Stimulated activated CD4-positive, alpha-beta T cell treated with anti-CD3 and anti-CD28 coated beads, Interleukin-1b, Interleukin-23, amount 100 ng/mL, for 24 hours (primary cell): ENCODE measurements at regions not wholly inside any gene's neighbourhood (a gene's known extent, or its start where the extent isn't known, plus 50 kb on each side); places are given as distances from the start of the nearest gene placed in this dataset.

Experiments used
- DNase-seq, 4 experiments: peaks; one replicate each; pipeline ENCODE4 v3.0.0-alpha.2; 2020; ENCODE audit warnings: low read depth in 4 of 4, low spot score in 1 of 4

DNA sequence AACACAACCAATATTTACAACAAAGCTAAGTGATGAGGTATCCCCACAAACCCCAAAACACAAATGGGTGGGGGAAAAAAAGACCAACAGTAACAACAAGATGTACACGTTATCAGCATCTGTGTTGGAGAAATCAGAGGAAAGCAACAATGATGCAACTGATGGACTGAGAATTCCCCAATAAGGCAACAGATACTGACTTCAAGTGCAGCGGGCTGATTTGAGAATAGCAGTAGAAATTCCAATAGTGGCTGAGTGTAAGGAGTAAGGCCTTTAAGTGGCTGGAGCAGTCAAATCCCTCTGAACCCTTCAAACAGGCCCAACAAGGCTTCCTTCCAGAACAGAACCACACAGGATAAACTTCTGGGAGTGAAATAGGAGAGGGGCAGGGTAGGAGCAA, 97.6 kb downstream of the TM2D1 start:
- no peak for DNase-seq

GRCh38 chr1:61626816-61627215, 98.1 kb downstream of the TM2D1 start:
- no peak for DNase-seq

DNA sequence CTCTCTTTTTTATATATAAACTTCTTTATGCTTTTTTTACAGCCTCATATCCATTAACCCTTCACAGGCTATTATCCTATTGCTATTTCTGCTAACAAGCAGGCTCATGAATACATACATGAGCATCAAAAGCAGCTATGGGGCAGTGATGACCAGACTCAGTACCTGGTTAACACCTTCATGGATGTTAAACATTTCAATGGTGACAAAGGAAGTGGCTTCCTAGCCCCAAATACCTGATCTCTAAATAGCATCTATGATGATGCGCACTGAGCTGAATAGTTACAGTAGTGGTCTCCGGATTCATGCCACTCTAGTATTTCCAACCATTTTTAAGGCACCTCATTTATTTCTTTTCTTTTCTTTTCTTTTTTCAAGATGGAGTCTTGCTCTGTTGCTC, 101.1 kb downstream of the TM2D1 start:
- DNase-seq = no peak

DNA sequence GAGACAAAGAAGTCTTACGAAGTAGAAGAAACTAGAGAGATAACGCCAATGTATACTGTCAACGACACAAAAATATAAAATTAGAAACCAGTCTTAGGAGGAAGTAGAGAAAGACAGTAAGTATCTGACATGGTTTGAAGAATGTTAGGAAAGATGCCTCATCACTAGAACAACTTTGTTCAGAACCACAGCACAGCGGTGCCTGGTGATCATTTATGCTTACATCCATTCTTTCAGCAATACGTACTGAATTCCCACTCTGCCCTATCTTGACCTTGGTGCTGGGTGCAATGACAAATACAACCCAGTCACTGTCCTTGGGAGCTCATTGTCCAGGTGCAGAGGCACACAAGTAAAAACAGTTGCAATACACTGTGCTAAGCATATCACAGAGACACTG, 104.4 kb downstream of the TM2D1 start:
- DNase-seq = no peak

DNA sequence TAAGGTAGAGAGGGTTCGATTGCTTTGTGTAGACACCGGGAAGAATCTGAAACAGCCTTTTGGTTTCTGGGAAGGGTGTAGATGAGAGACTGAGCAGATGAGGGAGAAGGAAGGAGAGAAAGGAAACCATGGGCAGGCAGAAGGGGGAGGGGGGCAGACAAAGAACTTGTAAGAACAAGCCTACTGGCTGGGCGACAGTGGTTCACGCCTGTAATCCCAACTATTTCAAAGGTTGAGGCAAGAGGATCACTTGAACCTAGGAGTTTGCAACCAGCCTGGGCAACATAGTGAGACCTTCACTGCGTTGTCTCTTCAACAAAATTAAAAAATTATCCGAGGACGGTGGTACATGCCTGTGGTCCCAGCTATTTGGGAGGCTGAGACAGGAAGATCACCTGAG, 106.2 kb downstream of the TM2D1 start:
- DNase-seq = no peak

DNA sequence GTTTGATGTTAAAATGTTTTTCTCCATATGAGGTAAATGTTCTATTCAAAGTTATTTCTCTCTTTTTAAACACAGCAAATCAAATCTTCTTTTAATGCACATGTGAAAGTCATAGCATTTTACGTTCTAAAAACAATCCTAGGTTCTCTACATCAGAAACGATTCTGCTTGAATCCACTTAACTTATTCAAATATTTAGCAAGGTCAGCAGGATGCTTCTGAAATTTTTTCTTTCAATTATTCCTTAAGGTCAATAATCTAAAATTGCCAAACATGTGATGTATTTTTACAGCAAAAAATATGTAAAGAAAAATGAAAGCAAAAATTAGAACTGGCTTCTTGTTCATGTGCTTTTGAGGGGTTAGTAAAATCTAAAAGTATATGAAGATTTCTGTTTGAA, 106.7 kb downstream of the TM2D1 start:
- DNase-seq = no peak

GRCh38 chr1:61616830-61617229, 108.1 kb downstream of the TM2D1 start:
- no peak for DNase-seq

DNA sequence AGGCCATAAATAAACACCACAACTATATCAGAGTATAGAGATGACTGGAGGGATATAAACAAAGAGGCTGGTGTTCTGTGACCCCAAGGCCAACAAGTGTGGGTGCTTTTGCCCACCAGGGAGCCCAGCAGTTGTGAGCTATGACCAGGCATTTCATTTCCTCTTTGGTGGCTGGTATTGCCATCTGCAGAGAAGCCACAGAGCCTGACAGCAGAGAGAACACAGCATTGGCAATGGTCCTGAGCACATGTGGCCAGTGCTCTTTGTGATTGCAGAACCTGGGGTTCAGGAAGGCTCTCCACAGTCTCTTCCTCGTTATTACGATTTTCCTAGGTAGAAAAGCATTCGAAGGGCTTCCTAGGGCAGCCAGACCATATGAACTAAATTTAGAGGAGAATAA, 112.3 kb downstream of the TM2D1 start:
- no peak for DNase-seq

- no peak for DNase-seq
These were observed 115.9 kb downstream of the TM2D1 start for GRCh38 chr1:61609040-61609439.

- DNase-seq = no peak
These were observed 117.5 kb downstream of the TM2D1 start for GRCh38 chr1:61607448-61607847.

GRCh38 chr1:61606448-61607312, 118.3 kb downstream of the TM2D1 start:
- DNase-seq = no peak

DNA sequence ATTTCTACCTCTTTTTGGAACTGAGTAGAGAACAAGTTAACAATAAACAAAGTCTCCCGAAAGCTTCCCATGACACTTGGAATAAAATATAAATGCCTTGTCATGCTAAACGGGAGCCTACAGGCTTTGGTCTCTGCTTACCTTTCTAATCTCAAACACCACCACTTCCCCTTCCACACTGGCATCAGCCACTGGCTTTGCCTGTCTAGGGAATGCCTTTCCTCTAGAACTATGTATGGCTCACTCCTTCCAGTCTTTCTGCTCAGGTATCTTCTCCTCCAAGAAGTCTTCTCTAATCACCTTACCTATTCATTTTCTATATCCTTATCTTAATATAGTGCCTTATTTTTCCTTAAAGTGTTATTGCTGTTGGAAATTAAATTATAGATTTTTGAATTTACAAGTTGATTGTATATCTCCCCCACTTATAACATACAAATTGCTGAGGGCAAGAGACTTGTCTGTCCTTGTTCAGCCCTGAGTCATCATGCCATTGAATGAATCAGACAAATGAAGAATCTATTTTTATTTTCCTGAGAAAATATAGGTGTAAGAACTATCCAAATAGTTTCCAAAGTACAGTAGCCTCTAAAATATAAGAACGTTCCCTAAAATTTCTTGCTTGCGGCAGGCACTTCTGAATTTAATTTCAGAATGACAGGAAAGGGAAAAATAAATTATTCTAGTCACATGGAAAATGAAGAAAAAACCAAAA, 119.2 kb downstream of the TM2D1 start:
- DNase-seq = no peak

GRCh38 chr1:61604684-61605083, 120.3 kb downstream of the TM2D1 start:
- DNase-seq = no peak

DNA sequence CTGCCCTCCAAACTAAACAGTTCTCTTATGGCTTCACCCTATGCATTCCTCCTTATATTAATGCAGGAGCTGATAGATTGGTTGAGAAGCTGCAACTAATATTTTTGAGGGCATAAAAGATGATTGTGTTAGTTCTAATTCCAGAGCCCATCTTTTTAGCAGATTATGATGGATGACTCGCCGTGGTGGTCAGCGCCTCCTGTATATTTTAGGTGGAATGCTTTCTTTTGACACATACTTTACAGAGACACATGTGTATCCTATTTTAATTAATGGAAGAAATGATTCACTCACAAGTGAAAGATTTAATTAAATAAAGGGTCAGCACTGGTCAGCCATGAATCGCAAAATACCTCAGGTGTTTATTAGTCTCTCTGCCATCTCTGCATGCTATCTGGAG, 120.7 kb downstream of the TM2D1 start:
- no peak for DNase-seq

GRCh38 chr1:61602663-61603062, 122.3 kb downstream of the TM2D1 start:
- DNase-seq = no peak

DNA sequence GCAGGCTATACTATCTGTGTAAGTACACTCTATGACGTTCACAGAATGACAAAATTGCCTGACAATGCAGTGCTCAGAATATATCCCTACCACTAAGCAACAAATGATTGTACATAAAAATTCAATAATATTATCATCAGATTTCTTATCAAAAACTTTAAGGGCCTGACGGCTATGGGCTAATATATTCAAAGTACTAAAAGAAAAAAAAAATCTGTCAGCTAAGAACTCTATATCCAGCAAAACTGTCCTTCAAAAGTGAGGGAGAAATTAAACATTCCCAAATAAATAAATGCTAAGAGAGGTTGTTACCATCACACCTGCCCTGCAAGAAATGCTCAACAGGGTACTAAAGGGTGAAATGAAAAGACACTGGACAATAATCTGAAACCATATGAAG, 127.3 kb downstream of the TM2D1 start:
- no peak for DNase-seq

GRCh38 chr1:61593331-61593730, 131.6 kb downstream of the TM2D1 start:
- no peak for DNase-seq

GRCh38 chr1:61591351-61591750, 133.6 kb downstream of the TM2D1 start:
- no peak for DNase-seq

- DNase-seq = peak; percentile 32 to 51 (median 44)
These were observed 135.9 kb downstream of the TM2D1 start for GRCh38 chr1:61588736-61589672.

- no peak for DNase-seq
These were observed 139.2 kb downstream of the TM2D1 start for GRCh38 chr1:61585714-61586113.

GRCh38 chr1:61583703-61584102, 141.2 kb downstream of the TM2D1 start:
- DNase-seq = no peak
